Glomerular endothelial cell (primary cell): ENCODE measurements at regions not wholly inside any gene's neighbourhood (a gene's known extent, or its start where the extent isn't known, plus 50 kb on each side); places are given as distances from the start of the nearest gene placed in this dataset.

Experiments
- DNase-seq: peaks from one replicate; pipeline ENCODE4 v3.0.0-alpha.2; 2011; ENCODE audit warnings: low read depth, low spot score; ENCODE audit errors: extremely low read depth

- no peak for DNase-seq
Observed at GRCh38 chr3:77837456-77838025, 797.6 kb downstream of the ROBO2 start.

GRCh38 chr3:77859156-77859555 lies 819.3 kb downstream of the ROBO2 start:
- no peak for DNase-seq

DNA sequence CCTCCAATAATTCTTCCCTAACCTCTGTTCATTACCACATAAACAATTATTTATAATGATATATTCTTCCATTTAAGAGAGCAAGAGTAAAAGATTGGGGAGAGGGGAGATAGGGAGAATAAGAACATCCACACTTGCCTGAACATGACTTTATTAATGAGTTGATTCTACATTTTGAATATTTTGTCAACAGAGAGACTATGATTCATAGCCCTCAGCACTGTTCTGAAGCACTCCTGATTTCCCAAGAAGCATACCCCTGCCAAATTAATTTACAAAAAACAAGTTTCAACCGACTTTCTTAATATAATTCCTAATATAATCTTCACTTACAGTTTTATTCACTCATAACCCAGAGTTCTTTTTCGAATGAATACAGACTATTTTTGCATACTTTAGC lies 828.8 kb downstream of the ROBO2 start:
- no peak for DNase-seq

GRCh38 chr3:77869423-77869822 lies 829.5 kb downstream of the ROBO2 start:
- DNase-seq, result no peak

DNA sequence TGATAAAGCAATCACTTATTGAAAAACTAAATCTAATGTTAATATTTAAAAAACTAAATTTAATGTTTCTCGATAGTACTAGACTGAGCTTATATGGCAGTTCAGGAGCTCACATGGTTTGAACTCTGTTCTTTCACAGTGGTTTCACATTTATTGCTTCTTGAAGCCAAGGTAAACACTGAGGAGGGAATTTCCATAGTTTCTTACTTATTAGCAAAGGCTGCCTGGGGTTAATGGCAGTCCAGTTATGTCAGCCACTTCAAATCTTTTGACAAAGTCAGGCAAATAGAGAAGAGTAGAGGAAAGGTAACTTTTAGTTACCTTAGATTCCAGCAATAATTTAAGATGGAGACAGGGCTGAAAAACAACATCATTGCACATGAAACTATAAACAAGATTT lies 831.5 kb downstream of the ROBO2 start:
- DNase-seq, result no peak

DNA sequence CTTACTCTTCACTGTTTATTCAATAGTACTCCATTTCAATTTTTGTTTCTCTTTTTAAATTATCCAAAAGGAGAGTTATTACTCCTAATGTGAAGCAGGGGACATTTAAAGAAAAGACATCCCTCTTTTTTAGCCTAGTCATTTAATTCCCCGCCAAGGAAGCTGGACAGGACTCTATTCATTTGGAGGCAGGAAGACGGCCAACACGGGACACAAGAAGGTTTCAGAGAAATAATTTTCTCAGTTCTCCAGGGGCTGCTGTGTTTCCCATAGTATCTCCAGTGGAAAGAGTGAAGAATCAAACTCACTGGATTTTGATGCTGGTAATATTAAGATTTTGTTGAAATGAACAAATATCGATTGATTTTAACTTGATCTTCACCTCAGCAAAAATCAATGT lies 833.7 kb downstream of the ROBO2 start:
- no peak for DNase-seq

DNA sequence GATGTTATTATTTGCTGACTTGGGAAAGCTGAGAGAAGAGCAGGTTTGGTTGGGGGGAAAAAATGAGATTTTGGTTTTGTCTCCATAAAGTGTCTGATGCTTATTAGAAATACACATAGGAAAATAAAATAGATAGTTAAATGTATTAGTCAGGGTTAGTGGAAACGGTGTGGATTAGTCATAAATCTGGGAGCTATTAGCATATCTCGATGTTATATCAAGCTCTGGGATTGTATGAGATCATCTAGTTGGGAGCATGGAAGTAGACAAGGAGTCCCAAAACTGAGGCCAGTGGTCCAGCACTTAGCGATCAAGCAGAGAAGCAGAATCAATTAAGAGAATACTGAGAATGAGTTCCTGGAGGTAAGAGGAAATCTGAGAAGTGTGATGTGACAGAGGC lies 845.5 kb downstream of the ROBO2 start:
- DNase-seq, result no peak

GRCh38 chr3:77887611-77888010 lies 847.7 kb downstream of the ROBO2 start:
- DNase-seq, result no peak

DNA sequence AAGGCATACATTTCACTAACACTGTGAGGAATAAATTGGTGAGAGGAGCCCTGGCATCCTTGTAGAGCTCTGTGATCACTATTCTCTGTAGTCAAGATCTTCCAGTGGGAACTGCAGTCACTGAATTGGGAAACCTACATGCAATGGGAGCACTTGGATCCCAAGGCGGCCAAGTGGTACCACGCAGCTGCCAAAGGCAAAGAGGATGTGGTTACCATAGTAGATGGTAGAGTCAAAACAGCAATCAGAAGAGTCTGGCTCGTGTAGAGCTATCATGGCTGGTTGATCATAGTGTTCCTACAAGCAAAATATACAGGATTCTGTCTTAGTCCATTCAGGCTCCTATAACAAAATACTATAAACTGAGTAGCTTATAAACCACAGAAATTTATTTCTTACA lies 849.7 kb downstream of the ROBO2 start:
- no peak for DNase-seq

DNA sequence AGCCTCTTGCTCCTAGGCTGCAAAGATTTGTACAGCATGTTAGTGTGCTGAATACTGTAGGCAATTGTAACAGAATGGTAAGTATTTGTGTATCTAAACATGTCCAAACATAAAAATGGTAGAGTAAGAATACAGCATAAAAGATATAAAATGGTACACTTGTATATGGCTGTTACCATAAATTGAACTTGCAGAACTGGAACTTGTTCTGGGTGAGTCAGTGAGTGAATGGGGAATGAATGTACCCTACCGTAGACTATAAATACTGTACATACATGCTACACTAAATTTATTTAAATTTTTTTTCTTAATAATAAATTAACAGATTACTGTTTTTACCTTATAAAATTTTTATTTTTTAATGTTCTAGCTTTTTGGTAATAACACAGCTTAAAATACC lies 858.7 kb downstream of the ROBO2 start:
- no peak for DNase-seq

DNA sequence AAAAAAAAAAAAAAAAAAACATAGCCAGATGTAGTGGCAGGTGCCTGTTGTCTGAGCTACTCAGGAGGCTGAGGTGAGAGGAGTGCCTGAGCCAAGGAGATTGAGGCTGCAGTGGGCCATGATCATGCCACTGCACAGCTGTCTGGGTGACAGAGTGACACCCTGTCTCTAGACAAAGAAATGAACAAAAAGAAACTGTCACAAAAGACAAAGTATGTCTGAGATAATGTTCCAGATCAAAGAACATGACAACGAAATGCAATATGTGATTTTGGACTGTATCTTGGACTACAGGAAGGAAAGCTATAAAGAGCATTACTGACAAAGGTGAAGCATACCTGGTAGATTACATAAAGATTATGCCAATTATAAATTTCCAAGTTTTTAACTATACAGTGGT lies 862.8 kb downstream of the ROBO2 start:
- DNase-seq, result no peak

- DNase-seq, result peak; percentile 72
Observed at GRCh38 chr3:77906102-77906709, 866.3 kb downstream of the ROBO2 start.

GRCh38 chr3:77913524-77914174 lies 873.8 kb downstream of the ROBO2 start:
- DNase-seq, result no peak

DNA sequence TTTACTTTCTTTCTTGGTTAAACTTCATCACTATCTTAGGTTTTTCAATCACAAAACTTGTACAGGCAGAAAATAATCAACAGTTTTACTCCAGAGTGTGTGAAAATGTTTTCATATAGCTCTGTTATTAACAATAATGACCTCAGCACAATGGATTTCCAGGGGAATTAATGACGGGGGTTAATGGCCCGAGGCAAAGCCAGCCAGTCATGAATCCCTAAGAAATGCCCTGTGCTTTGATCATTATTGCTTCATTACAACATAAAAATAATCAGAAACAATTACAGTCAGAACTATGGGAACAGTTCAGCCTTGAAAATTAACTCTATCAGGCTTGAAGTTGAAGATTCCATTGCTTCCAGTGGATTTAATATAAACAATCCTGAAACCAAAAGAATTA lies 875.4 kb downstream of the ROBO2 start:
- DNase-seq, result no peak

GRCh38 chr3:77917225-77917624 lies 877.3 kb downstream of the ROBO2 start:
- DNase-seq, result no peak

- no peak for DNase-seq
Observed at GRCh38 chr3:77919244-77919643, 879.3 kb downstream of the ROBO2 start.

- DNase-seq, result no peak
Observed at GRCh38 chr3:77931255-77932009, 891.5 kb downstream of the ROBO2 start.

- no peak for DNase-seq
Observed at GRCh38 chr3:77932926-77933325, 893.0 kb downstream of the ROBO2 start.

GRCh38 chr3:77933926-77934325 lies 894.0 kb downstream of the ROBO2 start:
- DNase-seq, result no peak

DNA sequence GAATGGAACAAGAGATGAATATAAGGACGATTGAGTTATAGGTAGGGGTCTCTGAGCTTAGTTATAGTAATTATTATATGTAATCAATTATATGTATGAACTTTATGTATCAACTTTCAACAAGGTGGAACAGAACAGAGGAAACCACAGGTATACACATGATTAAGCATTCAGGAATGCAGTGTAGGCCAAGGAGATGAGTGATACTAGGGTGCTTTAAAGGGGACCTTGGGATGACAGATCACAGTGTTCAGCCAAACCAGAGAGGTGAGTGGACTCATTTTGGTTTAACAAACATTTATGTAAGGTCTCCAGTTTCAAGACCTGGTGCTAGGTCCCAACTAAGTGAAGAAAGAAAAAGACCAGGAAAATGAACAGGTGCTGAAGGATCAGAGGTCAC lies 895.5 kb downstream of the ROBO2 start:
- DNase-seq, result no peak

DNA sequence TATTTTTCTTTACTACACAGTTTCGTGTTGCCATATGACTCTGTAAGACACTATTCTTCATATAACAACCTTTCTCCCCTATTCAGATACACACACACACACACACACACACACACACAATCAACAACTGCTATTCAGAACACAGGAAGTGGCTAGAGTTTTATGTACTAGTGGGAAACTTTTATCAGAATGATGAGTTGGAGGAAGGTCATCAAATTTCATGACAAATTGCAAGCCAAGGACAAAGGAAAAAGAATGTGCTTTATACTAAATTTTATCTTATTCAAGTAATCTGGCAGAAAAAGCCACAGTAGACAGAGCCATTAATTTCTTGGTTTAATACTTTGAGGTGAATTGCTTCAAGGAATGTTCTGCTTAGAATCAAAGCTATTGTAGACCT lies 899.8 kb downstream of the ROBO2 start:
- DNase-seq, result no peak

- no peak for DNase-seq
Observed at GRCh38 chr3:77943598-77943997, 903.7 kb downstream of the ROBO2 start.
